ENCODE measurements at regions not wholly inside any gene's neighbourhood (a gene's known extent, or its start where the extent isn't known, plus 50 kb on each side); places are given as distances from the start of the nearest gene placed in this dataset.

DNA sequence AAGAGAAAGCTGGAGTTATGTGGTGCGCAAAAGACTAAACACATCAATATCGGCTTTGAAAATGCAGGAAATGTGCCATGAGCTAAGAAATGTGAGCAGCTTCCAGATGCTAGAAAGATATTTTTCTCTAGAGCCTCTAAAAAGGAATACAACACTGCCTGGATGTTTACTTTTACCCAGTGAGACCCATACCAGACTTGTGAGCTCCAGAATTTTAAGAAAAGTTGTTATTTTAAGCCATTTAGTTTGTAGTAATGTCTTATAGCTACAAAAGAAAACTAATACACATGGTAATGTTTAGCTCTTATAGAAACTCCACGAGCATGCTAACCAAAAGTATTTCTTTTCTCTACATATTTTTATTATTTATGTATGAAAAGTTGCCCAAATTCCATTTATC lies 1389.4 kb downstream of the C4orf33 start (continued):
- TF ChIP-seq, protein P1, sequence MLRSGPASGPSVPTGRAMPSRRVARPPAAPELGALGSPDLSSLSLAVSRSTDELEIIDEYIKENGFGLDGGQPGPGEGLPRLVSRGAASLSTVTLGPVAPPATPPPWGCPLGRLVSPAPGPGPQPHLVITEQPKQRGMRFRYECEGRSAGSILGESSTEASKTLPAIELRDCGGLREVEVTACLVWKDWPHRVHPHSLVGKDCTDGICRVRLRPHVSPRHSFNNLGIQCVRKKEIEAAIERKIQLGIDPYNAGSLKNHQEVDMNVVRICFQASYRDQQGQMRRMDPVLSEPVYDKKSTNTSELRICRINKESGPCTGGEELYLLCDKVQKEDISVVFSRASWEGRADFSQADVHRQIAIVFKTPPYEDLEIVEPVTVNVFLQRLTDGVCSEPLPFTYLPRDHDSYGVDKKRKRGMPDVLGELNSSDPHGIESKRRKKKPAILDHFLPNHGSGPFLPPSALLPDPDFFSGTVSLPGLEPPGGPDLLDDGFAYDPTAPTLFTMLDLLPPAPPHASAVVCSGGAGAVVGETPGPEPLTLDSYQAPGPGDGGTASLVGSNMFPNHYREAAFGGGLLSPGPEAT (IDR thresholded peaks at IDR 0.05; ENCODE audit: low read depth) = no peak
- TF ChIP-seq POU2F2 (IDR thresholded peaks at IDR 0.05; ENCODE audit: borderline replicate concordance, low read depth, low read length) = no peak
- no peak for TF ChIP-seq SIN3A (IDR thresholded peaks at IDR 0.05; ENCODE audit: low read depth, low read length)
- TF ChIP-seq KDM1A (IDR thresholded peaks at IDR 0.05; ENCODE audit: borderline replicate concordance) = no peak

DNA sequence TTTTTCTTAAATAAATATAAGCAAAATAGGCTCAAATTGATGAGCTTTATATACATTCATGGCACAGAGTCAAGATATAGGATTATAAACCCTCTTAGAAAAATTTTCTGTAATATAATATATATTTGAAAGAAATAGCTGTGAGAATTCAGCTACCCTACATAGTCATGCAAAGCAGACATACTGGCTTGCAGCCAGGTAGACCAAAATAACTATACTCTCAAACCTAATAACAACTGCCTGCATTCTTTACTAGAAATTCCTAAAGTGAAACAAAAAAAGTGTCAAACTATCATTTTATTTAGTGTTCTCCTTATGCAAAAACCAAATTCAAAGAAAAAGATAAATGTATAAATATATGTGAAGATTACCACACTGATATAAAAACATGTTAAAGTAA lies 1390.2 kb downstream of the C4orf33 start:
- ChIA-PET RAD21 (ENCODE audit: unreplicated experiment) (no interaction called here), CTCF (no interaction called here), SMC1A (ENCODE audit: uncharacterized antibody, unreplicated experiment) (interaction anchor here (0.8 to 1.6 kb wide), 2 partner anchors 10 to 323 kb away, joined by 3 to 6 read pairs; no protein-coding TSS in a partner anchor), POLR2A (no interaction called here)
- TF ChIP-seq FOXK2 (IDR thresholded peaks at IDR 0.05) (no peak), ZBED1 (IDR thresholded peaks at IDR 0.05; ENCODE audit: borderline replicate concordance) (no peak), MEF2B (IDR thresholded peaks at IDR 0.05; ENCODE audit: partially characterized antibody, poor library complexity, severe bottlenecking) (no peak), PAX8 (IDR thresholded peaks at IDR 0.05) (no peak), SMAD5 (IDR thresholded peaks at IDR 0.05; ENCODE audit: low read depth) (no peak), ZNF274 (IDR thresholded peaks at IDR 0.05; ENCODE audit: insufficient read depth, insufficient read length) (no peak)
- TF ChIP-seq, protein P2, sequence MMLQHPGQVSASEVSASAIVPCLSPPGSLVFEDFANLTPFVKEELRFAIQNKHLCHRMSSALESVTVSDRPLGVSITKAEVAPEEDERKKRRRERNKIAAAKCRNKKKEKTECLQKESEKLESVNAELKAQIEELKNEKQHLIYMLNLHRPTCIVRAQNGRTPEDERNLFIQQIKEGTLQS (IDR thresholded peaks at IDR 0.05; ENCODE audit: borderline replicate concordance, extremely low read depth, low read depth, low read length) = no peak
- TF ChIP-seq, protein P3, sequence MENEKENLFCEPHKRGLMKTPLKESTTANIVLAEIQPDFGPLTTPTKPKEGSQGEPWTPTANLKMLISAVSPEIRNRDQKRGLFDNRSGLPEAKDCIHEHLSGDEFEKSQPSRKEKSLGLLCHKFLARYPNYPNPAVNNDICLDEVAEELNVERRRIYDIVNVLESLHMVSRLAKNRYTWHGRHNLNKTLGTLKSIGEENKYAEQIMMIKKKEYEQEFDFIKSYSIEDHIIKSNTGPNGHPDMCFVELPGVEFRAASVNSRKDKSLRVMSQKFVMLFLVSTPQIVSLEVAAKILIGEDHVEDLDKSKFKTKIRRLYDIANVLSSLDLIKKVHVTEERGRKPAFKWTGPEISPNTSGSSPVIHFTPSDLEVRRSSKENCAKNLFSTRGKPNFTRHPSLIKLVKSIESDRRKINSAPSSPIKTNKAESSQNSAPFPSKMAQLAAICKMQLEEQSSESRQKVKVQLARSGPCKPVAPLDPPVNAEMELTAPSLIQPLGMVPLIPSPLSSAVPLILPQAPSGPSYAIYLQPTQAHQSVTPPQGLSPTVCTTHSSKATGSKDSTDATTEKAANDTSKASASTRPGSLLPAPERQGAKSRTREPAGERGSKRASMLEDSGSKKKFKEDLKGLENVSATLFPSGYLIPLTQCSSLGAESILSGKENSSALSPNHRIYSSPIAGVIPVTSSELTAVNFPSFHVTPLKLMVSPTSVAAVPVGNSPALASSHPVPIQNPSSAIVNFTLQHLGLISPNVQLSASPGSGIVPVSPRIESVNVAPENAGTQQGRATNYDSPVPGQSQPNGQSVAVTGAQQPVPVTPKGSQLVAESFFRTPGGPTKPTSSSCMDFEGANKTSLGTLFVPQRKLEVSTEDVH (IDR thresholded peaks at IDR 0.05; ENCODE audit: low read depth, partially characterized antibody) = no peak
- TF ChIP-seq, protein P4, sequence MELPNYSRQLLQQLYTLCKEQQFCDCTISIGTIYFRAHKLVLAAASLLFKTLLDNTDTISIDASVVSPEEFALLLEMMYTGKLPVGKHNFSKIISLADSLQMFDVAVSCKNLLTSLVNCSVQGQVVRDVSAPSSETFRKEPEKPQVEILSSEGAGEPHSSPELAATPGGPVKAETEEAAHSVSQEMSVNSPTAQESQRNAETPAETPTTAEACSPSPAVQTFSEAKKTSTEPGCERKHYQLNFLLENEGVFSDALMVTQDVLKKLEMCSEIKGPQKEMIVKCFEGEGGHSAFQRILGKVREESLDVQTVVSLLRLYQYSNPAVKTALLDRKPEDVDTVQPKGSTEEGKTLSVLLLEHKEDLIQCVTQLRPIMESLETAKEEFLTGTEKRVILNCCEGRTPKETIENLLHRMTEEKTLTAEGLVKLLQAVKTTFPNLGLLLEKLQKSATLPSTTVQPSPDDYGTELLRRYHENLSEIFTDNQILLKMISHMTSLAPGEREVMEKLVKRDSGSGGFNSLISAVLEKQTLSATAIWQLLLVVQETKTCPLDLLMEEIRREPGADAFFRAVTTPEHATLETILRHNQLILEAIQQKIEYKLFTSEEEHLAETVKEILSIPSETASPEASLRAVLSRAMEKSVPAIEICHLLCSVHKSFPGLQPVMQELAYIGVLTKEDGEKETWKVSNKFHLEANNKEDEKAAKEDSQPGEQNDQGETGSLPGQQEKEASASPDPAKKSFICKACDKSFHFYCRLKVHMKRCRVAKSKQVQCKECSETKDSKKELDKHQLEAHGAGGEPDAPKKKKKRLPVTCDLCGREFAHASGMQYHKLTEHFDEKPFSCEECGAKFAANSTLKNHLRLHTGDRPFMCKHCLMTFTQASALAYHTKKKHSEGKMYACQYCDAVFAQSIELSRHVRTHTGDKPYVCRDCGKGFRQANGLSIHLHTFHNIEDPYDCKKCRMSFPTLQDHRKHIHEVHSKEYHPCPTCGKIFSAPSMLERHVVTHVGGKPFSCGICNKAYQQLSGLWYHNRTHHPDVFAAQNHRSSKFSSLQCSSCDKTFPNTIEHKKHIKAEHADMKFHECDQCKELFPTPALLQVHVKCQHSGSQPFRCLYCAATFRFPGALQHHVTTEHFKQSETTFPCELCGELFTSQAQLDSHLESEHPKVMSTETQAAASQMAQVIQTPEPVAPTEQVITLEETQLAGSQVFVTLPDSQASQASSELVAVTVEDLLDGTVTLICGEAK (IDR thresholded peaks at IDR 0.05; ENCODE audit: borderline replicate concordance) = no peak
- no peak overlapping the region for H2AFZ ChIP-seq (ENCODE audit: control insufficient read depth, low read depth, low read length)
- H3K4me2 ChIP-seq (ENCODE audit: control insufficient read depth, insufficient read depth) = no peak overlapping the region
- H3K9ac ChIP-seq (ENCODE audit: control insufficient read depth, insufficient read depth, low read length) = no peak overlapping the region
- no peak for ATAC-seq
- no peaks in the 10 kb centered on the region for H3K4me1 ChIP-seq (ENCODE audit: control insufficient read depth, insufficient read depth, low read length)
- no peak for DNase-seq (ENCODE audit: low read depth, low spot score)
- H3K27me3 ChIP-seq (replicated peaks in 1 of 2; ENCODE audit: control insufficient read depth in 2 of 2, insufficient read depth in 2 of 2, low read length in 1 of 2) = no peaks in the 10 kb centered on the region
- intact Hi-C loops (cut with micrococcal nuclease; ENCODE audit: unreplicated experiment) (no loop called here), in situ Hi-C loops (cut with MboI) (no loop called here)
- no peaks in the 10 kb centered on the region for H3K79me2 ChIP-seq (ENCODE audit: control insufficient read depth, insufficient read depth, low read length)
- no peaks in the 10 kb centered on the region for H3K9me3 ChIP-seq (replicated peaks; ENCODE audit: control insufficient read depth, insufficient read depth, low read length)
- FAIRE-seq = no peak
- no peak overlapping the region for H3K4me3 ChIP-seq
- H3K27ac ChIP-seq (ENCODE audit: control insufficient read depth, insufficient read depth) = no peak overlapping the region
- no peaks in the 10 kb centered on the region for H3K36me3 ChIP-seq (ENCODE audit: control insufficient read depth in 2 of 2, insufficient read depth in 2 of 2, low read length in 1 of 2)
- BruUV-seq (replicated peaks) = no TSS peak
- H4K20me1 ChIP-seq (ENCODE audit: control insufficient read depth, insufficient read depth) = no peaks in the 10 kb centered on the region

Measured in GM12878 (cell line).